ENCODE measurements at regions not wholly inside any gene's neighbourhood (a gene's known extent, or its start where the extent isn't known, plus 50 kb on each side); places are given as distances from the start of the nearest gene placed in this dataset.

GRCh38 chr1:34455121-34455520 is 278.4 kb downstream of the C1orf94 start:
- TF ChIP-seq POLR2AphosphoS5 (IDR thresholded peaks at IDR 0.05; ENCODE audit: low read depth), result no peak
- no peak for TF ChIP-seq CTCF (IDR thresholded peaks at IDR 0.05; ENCODE audit: insufficient read depth, low read length)
- TF ChIP-seq REST (IDR thresholded peaks at IDR 0.05; ENCODE audit: insufficient replicate concordance, low read depth), result no peak
- no peak for TF ChIP-seq GABPA (IDR thresholded peaks at IDR 0.05; ENCODE audit: low read depth)
- TF ChIP-seq SPI1 (IDR thresholded peaks at IDR 0.05; ENCODE audit: borderline replicate concordance, low read depth), result no peak

Measured in HL-60 (cell line).